Prostate gland (tissue), 2 donors: ENCODE measurements at regions not wholly inside any gene's neighbourhood (a gene's known extent, or its start where the extent isn't known, plus 50 kb on each side); places are given as distances from the start of the nearest gene placed in this dataset.

Source experiments
- DNase-seq: peaks from one replicate; pipeline ENCODE4 v3.0.0-alpha.2; 2019; ENCODE audit warnings: low spot score
- H3K27ac ChIP-seq, 2 donors: fragments of 200-600 bp; sonication (generic); 2 replicates each; pipeline ENCODE4 v1.5.1; 2017 to 2019
- H3K27me3 ChIP-seq: fragments of 200-600 bp; sonication (generic); replicated peaks from 2 replicates; pipeline ENCODE4 v1.5.1; 2019; ENCODE audit not compliant: insufficient read depth
- H3K36me3 ChIP-seq, 2 donors: fragments of 200-600 bp; sonication (generic); 1 replicate in 1 of 2; 2 replicates in 1 of 2; pipeline versions ENCODE4 v1.5.1 to v1.8.1; 2017 to 2019
- H3K4me1 ChIP-seq: fragments of 200-600 bp; sonication (generic); replicated peaks from 2 replicates; pipeline ENCODE4 v1.5.1; 2019
- H3K4me3 ChIP-seq, 2 donors: fragments of 200-600 bp; sonication (generic); 2 replicates each; pipeline ENCODE4 v1.5.1; 2017 to 2019
- H3K9me3 ChIP-seq: fragments of 200-600 bp; sonication (generic); 2 replicates; pipeline ENCODE4 v1.5.1; 2017
- POLR2A ChIP-seq: fragments of 450-650 bp; IDR thresholded peaks from one replicate; pipeline ENCODE4 v1.6.1; 2016; ENCODE audit warnings: antibody characterized with exemption, mild to moderate bottlenecking
- POLR2AphosphoS5 ChIP-seq: sonication (generic); formaldehyde crosslinking; IDR thresholded peaks from one replicate; pipeline ENCODE4 v1.6.1; 2017; ENCODE audit warnings: antibody characterized with exemption
- WGBS: methylation state at CpG from one replicate; pipeline ENCODE4 v1.1.5; 2018; 5-methylcytosine and 5-hydroxymethylcytosine counted together
- intact Hi-C: fragments of 100-400 bp; cut with DNase I; formaldehyde crosslinking; loops from one replicate; pipeline ENCODE4 v1.14.2; 2022
- TF ChIP-seq, protein P1 (sequence below), 4 experiments: fragments of 200-600 bp in 2 of 4; fragments of 450-650 bp in 2 of 4; sonication (generic) in 2 of 4; IDR thresholded peaks; 1 replicate in 3 of 4; 2 replicates in 1 of 4; pipeline ENCODE4 v1.5.1; 2016 to 2019; ENCODE audit warnings: antibody characterized with exemption in 4 of 4, mild to moderate bottlenecking in 2 of 4, moderate library complexity in 2 of 4

DNA sequence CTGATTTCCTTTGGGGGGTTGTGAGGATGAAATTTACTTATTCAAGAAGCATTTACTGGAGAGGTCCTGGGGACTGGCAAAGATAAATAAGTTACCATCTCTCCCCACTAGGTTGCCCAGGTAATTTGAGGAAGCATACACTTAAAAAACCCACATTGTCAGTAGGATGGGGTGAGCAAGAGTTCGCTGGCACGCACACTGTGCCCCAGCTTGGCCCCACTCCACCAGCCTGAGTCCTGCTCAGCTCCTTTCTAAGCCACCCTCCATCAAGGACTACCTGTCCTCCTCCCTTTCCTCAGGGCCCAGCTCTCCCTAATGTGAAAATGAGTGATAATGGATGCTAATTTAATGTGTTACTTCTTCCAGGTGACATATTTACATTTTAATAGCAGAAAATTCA is 216.5 kb upstream of the PLET1 start:
- no peak for DNase-seq
- Histone ChIP-seq H3K27ac (no peak overlapping the region), H3K4me3 (no peak overlapping the region), H3K4me1 (no peaks in the 10 kb centered on the region), H3K27me3 (no peaks in the 10 kb centered on the region), H3K36me3 (no peaks in the 10 kb centered on the region), H3K9me3 (no peaks in the 10 kb centered on the region)
- 75% methylated on average over 2 of the region's 2 CpGs for WGBS
- TF ChIP-seq POLR2A (no peak), POLR2AphosphoS5 (no peak)
- TF ChIP-seq, protein P1, sequence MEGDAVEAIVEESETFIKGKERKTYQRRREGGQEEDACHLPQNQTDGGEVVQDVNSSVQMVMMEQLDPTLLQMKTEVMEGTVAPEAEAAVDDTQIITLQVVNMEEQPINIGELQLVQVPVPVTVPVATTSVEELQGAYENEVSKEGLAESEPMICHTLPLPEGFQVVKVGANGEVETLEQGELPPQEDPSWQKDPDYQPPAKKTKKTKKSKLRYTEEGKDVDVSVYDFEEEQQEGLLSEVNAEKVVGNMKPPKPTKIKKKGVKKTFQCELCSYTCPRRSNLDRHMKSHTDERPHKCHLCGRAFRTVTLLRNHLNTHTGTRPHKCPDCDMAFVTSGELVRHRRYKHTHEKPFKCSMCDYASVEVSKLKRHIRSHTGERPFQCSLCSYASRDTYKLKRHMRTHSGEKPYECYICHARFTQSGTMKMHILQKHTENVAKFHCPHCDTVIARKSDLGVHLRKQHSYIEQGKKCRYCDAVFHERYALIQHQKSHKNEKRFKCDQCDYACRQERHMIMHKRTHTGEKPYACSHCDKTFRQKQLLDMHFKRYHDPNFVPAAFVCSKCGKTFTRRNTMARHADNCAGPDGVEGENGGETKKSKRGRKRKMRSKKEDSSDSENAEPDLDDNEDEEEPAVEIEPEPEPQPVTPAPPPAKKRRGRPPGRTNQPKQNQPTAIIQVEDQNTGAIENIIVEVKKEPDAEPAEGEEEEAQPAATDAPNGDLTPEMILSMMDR (IDR thresholded peaks at IDR 0.05): no peak
- intact Hi-C loops: no loop called here

DNA sequence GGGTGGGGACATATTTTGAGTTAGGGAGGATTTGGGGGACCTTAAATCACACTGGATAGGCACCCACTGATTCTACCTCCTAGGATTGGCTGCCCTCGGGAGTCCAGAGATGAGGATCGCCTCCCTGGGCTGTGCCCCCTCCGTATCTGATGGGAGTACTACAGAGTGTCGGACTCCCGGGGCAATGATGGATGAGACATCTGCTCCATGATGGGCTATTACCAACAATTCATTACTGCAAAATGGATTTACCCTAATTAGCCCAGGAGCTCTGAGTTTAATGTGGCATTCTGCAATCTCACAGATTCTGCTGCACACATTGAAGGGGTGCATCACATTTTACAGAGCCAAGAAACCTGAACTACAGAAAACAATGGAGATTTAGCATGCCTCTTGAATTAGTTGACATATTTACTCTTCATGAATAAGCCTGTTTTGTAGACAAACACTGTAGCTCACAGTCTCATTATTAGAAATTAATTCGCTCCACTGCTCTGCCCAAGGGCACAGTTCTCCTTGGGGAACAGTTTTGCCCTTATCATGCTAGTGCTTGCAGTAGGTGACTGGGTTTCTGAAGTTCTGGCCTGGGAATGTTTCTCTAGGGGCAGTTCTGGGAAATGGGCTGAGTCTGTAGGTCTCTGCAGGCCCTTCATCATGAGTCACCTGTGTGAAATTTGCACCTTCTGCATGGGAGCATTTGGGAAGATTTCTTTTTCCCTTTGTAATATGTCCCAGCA is 217.1 kb upstream of the PLET1 start:
- WGBS: 90% methylated on average over 6 of the region's 6 CpGs
- no peak overlapping the region for H3K4me3 ChIP-seq
- DNase-seq: no peak
- no peaks in the 10 kb centered on the region for H3K9me3 ChIP-seq
- no peaks in the 10 kb centered on the region for H3K36me3 ChIP-seq
- intact Hi-C loops: no loop called here
- H3K4me1 ChIP-seq: no peaks in the 10 kb centered on the region
- no peaks in the 10 kb centered on the region for H3K27me3 ChIP-seq
- no peak for TF ChIP-seq POLR2AphosphoS5
- TF ChIP-seq, protein P1 (IDR thresholded peaks at IDR 0.05): no peak
- no peak for TF ChIP-seq POLR2A
- no peak overlapping the region for H3K27ac ChIP-seq

DNA sequence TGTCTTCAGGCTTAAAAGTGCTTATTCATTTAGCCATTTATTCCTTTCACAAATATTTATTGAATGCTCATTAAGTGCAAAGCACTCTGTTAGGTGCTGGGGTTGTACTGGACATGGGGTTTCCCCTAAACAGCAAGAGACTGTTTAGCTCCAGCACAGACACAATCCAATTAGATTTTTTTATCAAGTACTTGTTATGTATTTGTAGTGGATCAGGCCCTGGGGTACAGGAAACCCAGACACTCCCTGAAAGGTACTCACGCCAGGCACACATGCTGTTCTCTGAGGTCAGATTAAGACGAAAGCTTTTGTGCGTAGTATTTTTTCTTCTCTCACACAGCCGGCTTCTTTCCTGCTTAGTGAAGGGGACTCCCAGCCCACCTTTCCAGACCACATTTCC is 218.1 kb upstream of the PLET1 start:
- Histone ChIP-seq H3K4me3 (no peak overlapping the region), H3K36me3 (no peaks in the 10 kb centered on the region), H3K27ac (no peak overlapping the region), H3K9me3 (no peaks in the 10 kb centered on the region), H3K4me1 (no peaks in the 10 kb centered on the region), H3K27me3 (no peaks in the 10 kb centered on the region)
- no peak for DNase-seq
- TF ChIP-seq POLR2AphosphoS5 (no peak), POLR2A (no peak)
- TF ChIP-seq, protein P1 (IDR thresholded peaks at IDR 0.05): no peak
- intact Hi-C loops: no loop called here
- WGBS: 66% methylated on average over 4 of the region's 4 CpGs

DNA sequence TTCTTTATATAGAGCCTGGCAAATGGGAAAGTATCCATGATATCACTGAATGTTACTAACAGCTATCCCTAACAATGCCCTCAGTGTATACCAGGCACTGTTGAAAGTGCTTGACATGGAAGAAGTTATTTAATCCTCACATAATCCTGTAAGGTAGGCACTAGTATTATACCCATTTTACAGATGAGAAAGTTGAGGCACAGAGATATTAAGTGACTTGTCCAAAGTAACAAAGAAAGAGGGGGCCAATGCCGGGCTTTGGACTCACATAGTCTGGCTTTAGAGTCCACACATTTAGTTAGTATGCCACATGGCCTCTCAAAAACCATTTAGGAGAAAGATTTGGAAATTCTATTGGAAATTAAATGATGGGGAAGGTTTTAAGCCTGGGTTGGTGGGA is 220.8 kb upstream of the PLET1 start:
- no peak overlapping the region for H3K27ac ChIP-seq
- no peaks in the 10 kb centered on the region for H3K36me3 ChIP-seq
- TF ChIP-seq POLR2AphosphoS5 (no peak), POLR2A (no peak)
- TF ChIP-seq, protein P1 (IDR thresholded peaks at IDR 0.05): no peak
- H3K4me1 ChIP-seq: no peaks in the 10 kb centered on the region
- DNase-seq: no peak
- H3K9me3 ChIP-seq: no peaks in the 10 kb centered on the region
- 79% methylated on average over 1 of the region's 1 CpG for WGBS
- no peak overlapping the region for H3K4me3 ChIP-seq
- intact Hi-C loops: no loop called here
- H3K27me3 ChIP-seq: no peaks in the 10 kb centered on the region

DNA sequence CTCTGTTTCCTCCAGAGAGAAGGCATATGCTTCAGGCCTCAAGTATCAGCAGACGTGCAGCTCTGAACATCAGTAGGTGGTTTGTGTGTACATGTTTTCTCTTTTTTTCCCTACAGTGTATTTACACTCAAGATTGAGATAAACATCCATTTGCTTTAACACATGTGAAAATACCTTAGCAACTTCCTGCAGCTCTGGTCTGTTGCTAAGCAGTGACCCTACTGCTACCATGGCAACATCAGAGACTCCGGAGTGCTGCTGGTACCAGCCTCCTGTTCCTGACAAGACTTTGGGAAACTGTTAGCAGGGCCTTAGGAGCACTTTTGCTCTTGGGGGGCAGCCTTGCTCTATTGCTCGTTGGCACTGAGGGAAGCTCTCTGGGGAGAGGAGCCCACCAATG is 221.2 kb upstream of the PLET1 start:
- no peak overlapping the region for H3K27ac ChIP-seq
- no peaks in the 10 kb centered on the region for H3K36me3 ChIP-seq
- intact Hi-C loops: no loop called here
- TF ChIP-seq POLR2AphosphoS5: no peak
- TF ChIP-seq, protein P1 (IDR thresholded peaks at IDR 0.05): no peak
- no peak for TF ChIP-seq POLR2A
- no peak for DNase-seq
- 69% methylated on average over 3 of the region's 3 CpGs for WGBS
- H3K4me1 ChIP-seq: no peaks in the 10 kb centered on the region
- no peaks in the 10 kb centered on the region for H3K27me3 ChIP-seq
- H3K9me3 ChIP-seq: no peaks in the 10 kb centered on the region
- H3K4me3 ChIP-seq: no peak overlapping the region
